NB4 (cell line): ENCODE measurements at regions not wholly inside any gene's neighbourhood (a gene's known extent, or its start where the extent isn't known, plus 50 kb on each side); places are given as distances from the start of the nearest gene placed in this dataset.

Source experiments
- DNase-seq: peaks from one replicate; pipeline ENCODE4 v3.0.0; 2010; ENCODE audit warnings: low read depth
- H3K4me3 ChIP-seq: one replicate; pipeline ENCODE4 v1.5.1; 2011; ENCODE audit warnings: mild to moderate bottlenecking, low read depth, low read length, moderate library complexity
- CTCF ChIP-seq: IDR thresholded peaks from one replicate; pipeline ENCODE4 v1.5.1; 2012; ENCODE audit warnings: low read depth, low read length
- MYC ChIP-seq: IDR thresholded peaks from 2 replicates; pipeline ENCODE4 v1.6.1; 2011; ENCODE audit warnings: low read depth, low read length
- POLR2A ChIP-seq: IDR thresholded peaks from 2 replicates; pipeline ENCODE4 v1.6.1; 2011; ENCODE audit warnings: mild to moderate bottlenecking; ENCODE audit not compliant: insufficient read length; ENCODE audit errors: extremely low read depth
- TF ChIP-seq, protein P1 (sequence below): IDR thresholded peaks from 2 replicates; pipeline ENCODE4 v1.6.1; 2011; ENCODE audit warnings: low read depth, low read length

DNA sequence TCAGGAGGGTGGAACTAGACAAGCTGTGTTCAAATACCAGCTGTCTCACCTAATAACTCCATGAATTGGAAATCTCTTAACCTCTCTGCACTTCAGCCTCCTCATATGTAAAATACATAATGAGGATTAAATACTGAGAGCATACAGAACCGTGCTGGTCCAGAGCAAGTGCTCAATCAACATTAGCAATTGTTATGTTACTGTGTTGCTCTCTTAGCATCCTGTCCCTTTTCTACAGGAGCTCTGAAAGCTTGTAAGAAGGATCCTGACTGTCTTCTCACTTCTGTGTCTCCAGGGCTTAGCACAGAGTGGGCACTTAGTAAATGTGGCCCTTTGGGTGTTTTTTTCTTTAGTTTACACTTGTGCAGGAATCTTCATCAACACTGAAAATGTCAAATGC, 1456.1 kb upstream of the IGFBP7 start:
- H3K4me3 ChIP-seq = no peak overlapping the region
- DNase-seq = no peak

DNA sequence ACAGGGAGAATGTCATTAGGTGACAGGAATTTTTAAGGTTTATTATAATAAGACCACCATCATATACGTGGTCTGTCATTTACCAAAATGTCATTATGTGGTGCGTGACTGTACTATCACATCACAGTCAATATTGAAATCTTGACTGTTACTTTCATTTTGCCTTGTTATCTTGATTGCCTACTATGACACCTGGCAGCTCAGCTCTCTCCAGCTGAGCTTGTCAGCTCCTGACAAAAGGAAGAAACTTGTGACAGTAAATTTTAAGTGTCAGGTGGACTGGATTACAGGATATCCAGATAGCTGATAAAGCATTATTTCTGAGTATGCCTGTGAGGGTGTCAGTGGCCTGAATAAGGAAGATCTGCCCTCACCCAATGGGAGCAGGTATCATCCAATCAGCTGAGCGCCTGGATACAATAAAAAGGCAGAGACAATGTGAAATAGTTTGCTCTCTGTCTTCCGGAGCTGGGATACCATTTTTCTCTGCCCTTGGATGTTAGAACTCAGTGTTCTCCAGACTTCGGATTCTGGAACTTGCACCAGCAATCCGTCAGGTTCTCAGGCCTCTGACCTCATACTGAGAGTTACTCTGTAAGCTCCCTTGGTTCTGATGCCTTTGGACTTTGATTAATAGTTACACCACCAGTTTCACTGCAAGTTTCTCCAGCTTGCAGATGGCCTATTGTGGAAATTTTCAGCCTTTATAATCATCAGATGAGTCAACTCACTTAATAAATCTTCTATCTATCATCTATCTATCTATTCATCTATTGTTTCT, 1454.7 kb upstream of the IGFBP7 start:
- no peak for DNase-seq
- no peak overlapping the region for H3K4me3 ChIP-seq
- TF ChIP-seq MYC = no peak
- TF ChIP-seq CTCF = no peak
- TF ChIP-seq, protein P1, sequence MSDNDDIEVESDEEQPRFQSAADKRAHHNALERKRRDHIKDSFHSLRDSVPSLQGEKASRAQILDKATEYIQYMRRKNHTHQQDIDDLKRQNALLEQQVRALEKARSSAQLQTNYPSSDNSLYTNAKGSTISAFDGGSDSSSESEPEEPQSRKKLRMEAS = no peak
- no peak for TF ChIP-seq POLR2A

More for the DNA sequence above, 1456.1 kb upstream of the IGFBP7 start:
- no peak for TF ChIP-seq MYC
- TF ChIP-seq CTCF = no peak
- no peak for TF ChIP-seq POLR2A
- TF ChIP-seq, protein P1 = no peak

- TF ChIP-seq MYC (no peak), POLR2A (no peak), CTCF (no peak)
- TF ChIP-seq, protein P1 = no peak
- no peak for DNase-seq
- H3K4me3 ChIP-seq = no peak overlapping the region
These were observed 1451.0 kb upstream of the IGFBP7 start for GRCh38 chr4:58561170-58561569.

DNA sequence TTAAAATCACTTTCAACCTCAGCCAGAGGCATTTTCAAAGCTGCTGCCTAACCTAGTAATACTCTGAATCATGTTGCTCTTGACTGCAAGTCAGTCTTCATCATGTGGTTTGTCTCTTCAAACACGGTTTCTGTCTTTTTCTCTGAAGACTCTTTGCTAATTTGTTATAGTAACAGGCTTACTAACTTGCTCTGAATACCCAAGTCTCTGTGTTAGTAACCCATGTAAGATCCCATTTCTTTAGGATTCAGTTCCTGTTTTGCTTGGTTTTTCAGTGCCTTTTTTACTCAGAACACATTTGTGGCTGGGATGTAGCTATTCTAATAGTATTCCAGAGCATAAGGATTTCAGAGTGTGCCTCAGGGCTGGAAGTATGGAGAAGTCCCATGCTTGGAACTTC, 1450.6 kb upstream of the IGFBP7 start:
- H3K4me3 ChIP-seq = no peak overlapping the region
- TF ChIP-seq, protein P1 = no peak
- no peak for TF ChIP-seq CTCF
- DNase-seq = no peak

- no peak overlapping the region for H3K4me3 ChIP-seq
- no peak for DNase-seq
- no peak for TF ChIP-seq CTCF
- TF ChIP-seq POLR2A = no peak
- TF ChIP-seq, protein P1 = no peak
- no peak for TF ChIP-seq MYC
These were observed 1443.5 kb upstream of the IGFBP7 start for GRCh38 chr4:58553679-58554078.
